IPS-15b (cell line): ENCODE measurements at regions not wholly inside any gene's neighbourhood (a gene's known extent, or its start where the extent isn't known, plus 50 kb on each side); places are given as distances from the start of the nearest gene placed in this dataset.
"Not testable (repeated sequence)": the region's sequence is repeated elsewhere in the genome, so short reads cannot be mapped to it uniquely, and the experiment has no call there.

Source experiments
- H3K27me3 ChIP-seq: one replicate; pipeline ENCODE4 v1.6.1; 2013; ENCODE audit warnings: low read length; ENCODE audit not compliant: control insufficient read depth, insufficient read depth
- H3K36me3 ChIP-seq: one replicate; pipeline ENCODE4 v1.6.1; 2013; ENCODE audit warnings: low read length; ENCODE audit not compliant: control insufficient read depth, insufficient read depth
- H3K4me1 ChIP-seq: one replicate; pipeline ENCODE4 v1.6.1; 2013; ENCODE audit warnings: mild to moderate bottlenecking, low read length; ENCODE audit not compliant: control insufficient read depth, insufficient read depth
- H3K4me3 ChIP-seq: one replicate; pipeline ENCODE4 v1.5.1; 2013; ENCODE audit warnings: low read depth, low read length
- H3K9ac ChIP-seq: one replicate; pipeline ENCODE4 v1.6.1; 2013; ENCODE audit warnings: low read depth, mild to moderate bottlenecking, low read length
- H3K9me3 ChIP-seq: one replicate; pipeline ENCODE4 v1.6.1; 2013; ENCODE audit warnings: mild to moderate bottlenecking, low read length; ENCODE audit not compliant: control insufficient read depth, insufficient read depth

GRCh38 chr6:15825332-15825930, 162.6 kb upstream of the DTNBP1 start:
- Histone ChIP-seq H3K27me3 (no peaks in the 10 kb centered on the region), H3K36me3 (no peaks in the 10 kb centered on the region), H3K9ac (no peak overlapping the region)

GRCh38 chr6:15824811-15825210, 162.0 kb upstream of the DTNBP1 start:
- H3K36me3 ChIP-seq, result no peaks in the 10 kb centered on the region
- H3K9ac ChIP-seq, result no peak overlapping the region
- no peaks in the 10 kb centered on the region for H3K9me3 ChIP-seq
- H3K4me1 ChIP-seq, result no peaks in the 10 kb centered on the region
- H3K27me3 ChIP-seq, result no peaks in the 10 kb centered on the region
- no peak overlapping the region for H3K4me3 ChIP-seq

More at GRCh38 chr6:15825332-15825930, 162.6 kb upstream of the DTNBP1 start:
- no peaks in the 10 kb centered on the region for H3K9me3 ChIP-seq
- no peaks in the 10 kb centered on the region for H3K4me1 ChIP-seq
- H3K4me3 ChIP-seq, result no peak overlapping the region

- no peaks in the 10 kb centered on the region for H3K36me3 ChIP-seq
- H3K27me3 ChIP-seq, result no peaks in the 10 kb centered on the region
- H3K4me1 ChIP-seq, result no peaks in the 10 kb centered on the region
- no peak overlapping the region for H3K4me3 ChIP-seq
- H3K9me3 ChIP-seq, result no peaks in the 10 kb centered on the region
- no peak overlapping the region for H3K9ac ChIP-seq
Measured at GRCh38 chr6:15823838-15824414, 161.1 kb upstream of the DTNBP1 start.

- Histone ChIP-seq H3K4me3 (no peak overlapping the region), H3K9me3 (no peaks in the 10 kb centered on the region), H3K36me3 (no peaks in the 10 kb centered on the region), H3K27me3 (no peaks in the 10 kb centered on the region), H3K4me1 (peaks cover 3% of the 10 kb centered on the region), H3K9ac (no peak overlapping the region)
Measured at GRCh38 chr6:15822835-15823234, 160.0 kb upstream of the DTNBP1 start.

- Histone ChIP-seq H3K9me3 (no peaks in the 10 kb centered on the region), H3K4me3 (no peak overlapping the region), H3K36me3 (no peaks in the 10 kb centered on the region), H3K27me3 (no peaks in the 10 kb centered on the region), H3K4me1 (peaks cover 3% of the 10 kb centered on the region), H3K9ac (no peak overlapping the region)
Measured at GRCh38 chr6:15819841-15820240, 157.0 kb upstream of the DTNBP1 start.

GRCh38 chr6:15819226-15819625, 156.4 kb upstream of the DTNBP1 start:
- H3K4me1 ChIP-seq, result peaks cover 3% of the 10 kb centered on the region

GRCh38 chr6:15818491-15818890, 155.7 kb upstream of the DTNBP1 start:
- Histone ChIP-seq H3K9ac (no peak overlapping the region), H3K4me1 (peaks cover 3% of the 10 kb centered on the region), H3K9me3 (no peaks in the 10 kb centered on the region), H3K4me3 (no peak overlapping the region), H3K27me3 (no peaks in the 10 kb centered on the region), H3K36me3 (no peaks in the 10 kb centered on the region)

More at GRCh38 chr6:15819226-15819625, 156.4 kb upstream of the DTNBP1 start:
- Histone ChIP-seq H3K27me3 (no peaks in the 10 kb centered on the region), H3K36me3 (no peaks in the 10 kb centered on the region), H3K9me3 (no peaks in the 10 kb centered on the region), H3K4me3 (no peak overlapping the region), H3K9ac (no peak overlapping the region)

GRCh38 chr6:15818044-15818443, 155.2 kb upstream of the DTNBP1 start:
- H3K4me1 ChIP-seq, result peaks cover 3% of the 10 kb centered on the region
- H3K36me3 ChIP-seq, result no peaks in the 10 kb centered on the region
- no peaks in the 10 kb centered on the region for H3K27me3 ChIP-seq
- H3K9me3 ChIP-seq, result no peaks in the 10 kb centered on the region
- H3K4me3 ChIP-seq, result no peak overlapping the region
- no peak overlapping the region for H3K9ac ChIP-seq

- H3K9ac ChIP-seq, result no peak overlapping the region
- no peaks in the 10 kb centered on the region for H3K9me3 ChIP-seq
- H3K4me3 ChIP-seq, result no peak overlapping the region
- peaks cover 3% of the 10 kb centered on the region for H3K4me1 ChIP-seq
- no peaks in the 10 kb centered on the region for H3K27me3 ChIP-seq
- H3K36me3 ChIP-seq, result no peaks in the 10 kb centered on the region
Measured at GRCh38 chr6:15817100-15817499, 154.3 kb upstream of the DTNBP1 start.

- Histone ChIP-seq H3K36me3 (no peaks in the 10 kb centered on the region), H3K27me3 (no peaks in the 10 kb centered on the region), H3K4me1 (peaks cover 3% of the 10 kb centered on the region), H3K9ac (no peak overlapping the region), H3K9me3 (no peaks in the 10 kb centered on the region), H3K4me3 (no peak overlapping the region)
Measured at GRCh38 chr6:15816661-15817060, 153.8 kb upstream of the DTNBP1 start.

- H3K27me3 ChIP-seq, H3K4me3 ChIP-seq, H3K4me1 ChIP-seq, H3K9me3 ChIP-seq, H3K9ac ChIP-seq, H3K36me3 ChIP-seq: not testable (repeated sequence)
Measured at GRCh38 chr6:15813698-15814097, 150.9 kb upstream of the DTNBP1 start.

- no peaks in the 10 kb centered on the region for H3K9me3 ChIP-seq
- H3K4me3 ChIP-seq, result no peak overlapping the region
- H3K9ac ChIP-seq, result no peak overlapping the region
- no peaks in the 10 kb centered on the region for H3K4me1 ChIP-seq
- no peaks in the 10 kb centered on the region for H3K36me3 ChIP-seq
- no peaks in the 10 kb centered on the region for H3K27me3 ChIP-seq
Measured at GRCh38 chr6:15811107-15811506, 148.3 kb upstream of the DTNBP1 start.
